DMS53 (cell line): ENCODE measurements at regions not wholly inside any gene's neighbourhood (a gene's known extent, or its start where the extent isn't known, plus 50 kb on each side); places are given as distances from the start of the nearest gene placed in this dataset.

ENCODE experiments used
- DNase-seq: peaks from one replicate; lab custom pipeline; 2025; lab: John Stamatoyannopoulos, UW

DNA sequence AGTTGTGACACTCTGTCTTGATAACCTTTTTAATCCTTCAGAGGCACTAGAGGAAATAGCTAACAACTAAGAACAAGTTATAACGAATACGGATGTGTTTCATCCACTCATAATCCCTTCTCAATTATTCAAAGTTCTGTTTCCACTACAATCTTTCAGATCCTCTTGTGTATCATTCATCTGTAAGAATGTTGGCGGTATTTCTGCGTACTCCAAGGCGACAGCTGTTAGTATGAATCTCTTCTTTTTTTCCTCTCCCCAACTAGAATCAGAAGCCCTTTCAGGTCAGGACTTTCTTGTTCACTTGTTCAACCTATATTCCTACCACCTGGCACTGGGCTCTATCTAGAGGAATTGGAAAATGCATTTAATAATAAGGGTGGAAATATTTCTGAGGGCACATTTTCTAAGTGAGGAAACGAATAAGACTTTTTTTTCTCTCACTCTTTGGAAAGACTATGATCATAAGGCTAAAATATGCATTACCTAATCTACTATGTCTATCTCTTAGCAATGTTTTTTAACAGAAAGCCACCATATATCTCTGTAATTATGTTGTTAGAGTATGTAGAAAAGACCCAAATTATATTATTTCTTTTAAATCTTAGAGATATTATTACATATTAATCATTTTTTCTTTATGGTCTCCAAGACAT, 492.9 kb downstream of the PCDH20 start:
- no peak for DNase-seq

DNA sequence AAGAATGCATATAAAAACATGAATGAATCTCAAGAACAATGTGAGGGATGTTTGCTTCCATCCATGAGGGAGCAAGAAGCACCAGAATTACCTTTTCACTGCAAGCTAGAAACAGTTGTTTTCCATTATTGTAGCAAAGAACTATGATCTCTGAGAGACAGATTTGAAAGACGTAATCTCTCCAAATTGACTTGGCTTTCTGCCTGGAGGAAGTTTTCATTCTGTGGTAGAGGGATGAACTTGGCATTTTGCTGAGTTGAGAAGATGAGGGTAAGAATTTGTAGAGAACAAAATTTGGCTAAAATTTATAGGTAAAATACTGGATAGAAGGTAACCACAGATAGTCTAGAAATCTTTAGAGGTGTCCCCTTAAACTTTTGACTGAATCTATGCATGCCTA, 496.8 kb downstream of the TDRD3 start:
- DNase-seq: no peak

DNA sequence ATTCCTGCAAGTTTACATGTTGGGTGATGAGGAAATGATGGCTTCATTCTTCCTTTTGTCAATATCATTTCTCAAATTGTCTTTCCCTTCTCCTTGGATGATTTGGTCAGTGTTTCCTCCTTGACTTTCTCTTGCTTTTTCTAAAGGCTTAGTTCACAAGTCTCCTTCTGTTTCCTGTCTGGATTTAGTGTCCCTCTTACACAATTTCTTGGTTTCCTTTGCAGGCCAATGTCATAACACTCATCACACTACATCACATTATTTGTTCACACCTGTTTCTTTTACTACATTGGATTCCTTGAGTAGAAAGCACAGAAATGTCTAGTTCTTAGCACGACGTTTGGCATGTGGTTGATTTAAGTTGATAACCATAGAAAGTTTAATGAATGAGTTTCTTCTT, 490.7 kb downstream of the TDRD3 start:
- peak; percentile 5 for DNase-seq

DNA sequence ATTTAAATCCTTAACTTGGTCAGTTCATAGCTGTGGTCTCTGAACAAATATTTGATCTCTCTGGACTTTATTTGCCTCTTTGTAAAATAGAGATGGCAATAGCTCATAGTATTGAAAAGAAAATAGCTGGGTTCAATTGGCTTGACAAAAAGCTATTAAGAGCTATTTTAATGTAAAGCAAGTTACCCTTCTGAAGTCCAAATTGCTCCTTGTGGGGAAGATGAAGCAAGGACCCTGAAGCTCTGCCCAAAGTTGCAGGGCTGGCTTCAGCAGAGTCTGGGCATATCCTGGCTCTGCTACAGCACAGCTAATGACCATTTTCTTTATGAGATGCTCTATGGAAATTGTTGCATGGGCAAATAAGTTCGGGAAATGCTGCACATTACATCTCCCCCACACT, 484.5 kb downstream of the TDRD3 start:
- DNase-seq: no peak

DNA sequence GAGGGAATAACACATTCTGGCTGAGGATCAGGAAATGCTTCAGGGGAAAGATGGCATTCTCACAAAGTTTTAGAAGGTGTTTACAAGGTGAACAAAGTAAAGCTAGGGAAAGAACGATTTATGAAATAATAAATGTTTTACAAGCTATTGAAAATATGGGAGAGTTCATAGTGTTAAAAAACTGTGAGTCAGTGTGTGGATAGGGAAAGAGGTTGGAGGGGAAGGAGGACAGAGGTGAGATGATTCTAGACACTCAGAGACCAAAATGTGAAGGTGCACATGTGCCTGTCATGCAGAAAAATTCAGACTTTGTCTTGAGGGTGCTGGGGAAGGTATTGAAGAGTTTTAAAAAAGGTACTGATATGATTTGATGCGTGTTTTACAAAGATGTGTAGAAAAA, 476.1 kb downstream of the TDRD3 start:
- DNase-seq: no peak

DNA sequence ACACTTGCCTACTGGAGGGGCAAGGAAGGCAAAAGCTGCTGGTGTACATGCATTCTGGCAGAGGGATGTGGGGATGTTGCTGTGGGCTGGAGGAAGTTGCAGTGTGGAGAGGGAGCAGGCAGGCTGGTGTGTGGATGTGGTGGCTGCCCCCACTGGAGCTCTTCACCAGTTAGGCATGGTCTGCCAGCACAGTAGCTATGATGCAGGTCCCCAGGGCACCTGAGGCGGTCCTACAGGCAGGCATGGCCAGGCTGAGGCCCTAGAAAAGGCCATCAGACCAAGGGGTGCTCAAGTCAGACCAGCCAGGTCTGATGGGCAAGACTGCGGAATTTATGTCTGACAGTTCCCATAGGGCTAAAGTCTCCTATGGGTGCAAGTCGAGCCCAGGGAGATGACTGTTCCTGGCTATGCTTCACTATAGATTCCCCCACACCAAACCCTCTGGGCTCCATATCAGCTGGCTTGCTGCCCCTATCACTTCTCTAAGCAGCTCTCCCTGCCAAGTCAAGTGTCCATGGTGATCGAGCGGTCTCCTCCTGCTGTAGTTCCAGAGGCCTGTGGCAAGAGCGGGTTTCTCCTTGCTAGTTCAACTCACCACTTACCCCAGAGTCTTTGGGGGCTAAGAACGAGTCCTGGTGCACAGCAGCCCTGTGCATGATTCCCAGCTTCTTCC, 473.1 kb downstream of the TDRD3 start:
- no peak for DNase-seq

DNA sequence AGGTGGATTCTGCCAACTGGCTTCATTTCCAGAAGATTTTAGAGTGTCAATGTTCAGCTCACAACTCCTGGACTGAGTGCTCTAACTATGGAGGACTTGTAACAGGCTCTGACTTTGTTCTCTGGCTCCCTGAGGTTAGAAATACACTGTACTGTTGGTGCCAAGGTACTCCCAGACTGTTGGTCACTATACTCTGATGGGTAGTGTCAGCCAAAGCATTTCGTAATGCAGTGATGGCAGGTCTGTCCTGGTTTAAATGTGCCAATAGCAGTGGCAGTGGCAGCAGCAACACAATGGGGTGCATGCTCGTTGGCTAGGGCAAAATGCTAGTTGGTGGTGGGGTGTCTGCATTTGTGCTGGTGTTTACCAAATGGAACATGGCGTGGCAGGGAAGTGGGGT, 472.2 kb downstream of the TDRD3 start:
- no peak for DNase-seq

DNA sequence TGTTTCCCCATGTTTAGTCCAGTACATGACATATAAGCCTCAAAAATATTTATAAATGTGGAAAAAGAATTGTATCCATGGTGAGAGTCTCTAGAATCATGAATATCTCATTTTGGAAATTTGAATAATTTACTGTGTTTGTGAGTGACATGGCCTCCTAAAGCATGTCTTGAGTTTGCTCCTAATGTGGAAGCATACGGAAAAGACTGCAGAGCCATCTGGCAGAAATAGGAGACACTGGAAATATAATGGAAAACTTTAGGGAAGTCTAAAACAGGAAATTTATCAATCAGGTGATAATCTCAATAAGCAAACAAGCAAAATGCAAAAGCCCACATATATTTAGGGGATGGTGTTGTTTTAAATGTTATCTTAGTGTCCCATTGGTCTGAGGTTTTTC, 465.0 kb downstream of the TDRD3 start:
- DNase-seq: no peak

DNA sequence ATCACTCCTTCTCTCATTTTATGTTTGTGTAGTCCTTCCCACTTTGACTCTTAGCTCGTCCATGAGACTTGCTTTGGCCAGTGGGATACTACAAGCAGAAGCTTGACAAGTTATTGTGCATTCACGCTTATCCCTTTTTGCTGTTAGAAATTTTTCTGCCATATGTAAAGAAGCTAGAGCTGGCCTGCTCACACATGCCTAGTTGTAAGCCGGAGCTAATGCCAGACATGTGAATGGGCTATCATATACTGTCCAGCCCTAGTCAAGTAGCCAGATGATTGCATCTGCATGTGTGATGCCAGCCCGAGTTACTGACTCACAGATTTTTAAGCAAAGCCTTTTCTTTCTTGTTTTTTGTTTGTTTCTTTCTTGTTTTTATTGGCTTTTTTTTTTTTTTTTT, 460.7 kb downstream of the TDRD3 start:
- DNase-seq: no peak

DNA sequence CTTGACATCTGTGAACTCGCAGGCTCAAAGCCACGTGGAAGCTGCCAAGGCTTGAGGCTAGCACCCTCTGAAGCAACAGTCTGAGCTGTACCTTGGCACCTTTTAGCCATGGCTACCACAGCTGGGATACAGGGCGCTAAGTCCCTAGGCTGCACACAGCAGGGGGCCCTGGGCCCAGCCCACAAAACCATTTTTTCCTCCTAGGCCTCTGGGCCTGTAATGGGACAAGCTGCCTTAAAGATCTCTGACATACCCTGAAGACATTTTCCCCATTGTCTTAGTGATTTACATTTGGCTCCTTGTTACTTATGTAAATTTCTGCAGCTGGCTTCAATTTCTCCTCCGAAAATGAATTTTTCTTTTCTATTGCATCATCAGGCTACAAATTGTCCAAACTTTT, 455.9 kb downstream of the TDRD3 start:
- DNase-seq: no peak

DNA sequence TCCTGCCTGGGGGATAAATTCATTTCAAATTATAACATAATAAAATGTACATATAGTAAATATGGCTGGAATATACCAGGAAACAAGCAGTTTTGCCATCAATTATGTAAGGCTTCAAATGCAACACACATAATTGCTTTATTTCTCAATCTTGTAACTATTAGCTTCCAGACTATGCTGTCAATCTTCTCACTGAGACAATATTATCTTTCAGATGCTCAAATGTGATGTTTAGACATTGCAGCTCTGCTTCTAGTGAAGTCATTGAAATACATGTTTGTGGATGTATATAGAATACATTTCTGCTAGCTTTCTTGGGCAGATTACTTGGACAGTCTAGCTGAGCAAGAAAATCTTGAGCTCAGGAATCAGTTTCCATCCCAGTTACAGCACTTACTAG, 454.4 kb downstream of the TDRD3 start:
- DNase-seq: no peak

DNA sequence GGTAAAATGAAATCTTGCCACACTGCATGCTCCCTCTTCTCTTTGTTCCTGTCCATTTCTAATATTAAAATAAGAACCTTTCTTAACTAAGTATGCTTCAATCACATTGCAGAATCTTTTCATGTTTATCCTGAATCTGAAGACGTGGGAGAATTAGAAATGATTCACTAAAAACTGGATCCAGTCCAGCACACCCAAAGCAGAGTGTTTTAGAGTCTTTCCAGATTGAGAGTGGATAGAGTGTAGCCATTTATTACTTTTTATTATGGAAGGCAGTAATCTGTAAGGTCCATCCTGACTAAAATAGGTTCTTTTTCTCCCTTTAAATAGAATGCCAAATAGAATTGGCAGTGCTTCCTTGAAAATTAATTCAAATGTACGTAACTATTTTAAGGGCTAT, 453.5 kb downstream of the TDRD3 start:
- no peak for DNase-seq

DNA sequence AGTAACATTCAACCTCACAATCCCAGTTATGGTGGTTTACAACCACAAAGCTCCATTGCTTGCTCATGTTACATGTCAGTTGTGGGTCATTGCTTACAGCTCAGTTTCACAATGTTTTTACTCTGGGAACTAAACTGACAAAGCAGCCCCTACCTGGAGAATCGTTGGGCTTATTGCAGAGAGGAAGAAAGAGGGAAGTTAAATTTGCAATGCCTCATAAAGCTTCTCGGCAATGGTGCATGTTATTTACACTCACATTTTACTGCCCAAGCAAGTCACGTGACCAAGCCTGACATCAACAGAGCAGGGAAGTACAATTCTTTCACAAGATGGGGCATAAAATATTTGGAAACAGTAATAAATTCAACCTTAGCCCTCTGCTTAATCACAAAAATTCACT, 441.6 kb downstream of the TDRD3 start:
- DNase-seq: no peak

DNA sequence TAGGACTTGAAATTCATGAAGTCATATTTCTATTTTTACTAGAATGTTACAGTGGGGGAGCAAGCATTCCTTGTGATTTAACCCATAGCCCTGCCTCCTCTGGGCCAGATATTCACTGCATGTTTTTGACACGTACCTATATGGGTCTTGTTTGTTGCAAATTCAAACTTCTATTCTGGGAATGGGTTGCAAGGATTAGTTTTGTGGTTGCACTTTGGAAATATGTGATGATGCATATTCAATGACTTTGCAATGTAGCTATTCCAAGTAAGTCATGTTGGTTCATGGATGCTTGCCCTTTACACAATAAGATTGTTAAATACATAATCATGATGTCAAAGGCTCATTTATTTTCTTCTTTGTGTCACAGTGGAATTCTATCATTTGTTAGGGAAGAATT, 440.8 kb downstream of the TDRD3 start:
- no peak for DNase-seq

DNA sequence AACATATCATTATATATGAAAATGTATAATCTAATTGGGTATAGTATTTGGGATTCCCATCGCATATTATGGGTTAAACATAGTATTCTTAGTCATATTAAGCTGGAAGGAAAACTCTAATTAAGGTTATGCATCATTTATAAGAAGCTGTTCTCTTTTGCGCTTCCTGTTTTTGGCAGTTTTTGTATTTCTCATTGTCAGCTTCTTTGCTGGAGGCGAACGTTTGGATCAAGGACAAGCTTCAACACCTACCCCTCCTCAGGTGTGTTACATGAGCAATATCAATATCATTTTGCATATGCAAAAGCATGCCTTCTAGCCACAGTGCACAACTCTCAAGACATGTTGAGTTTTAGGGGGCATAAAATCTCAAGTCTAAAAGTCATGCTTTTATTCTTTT, 439.8 kb downstream of the TDRD3 start:
- DNase-seq: no peak

DNA sequence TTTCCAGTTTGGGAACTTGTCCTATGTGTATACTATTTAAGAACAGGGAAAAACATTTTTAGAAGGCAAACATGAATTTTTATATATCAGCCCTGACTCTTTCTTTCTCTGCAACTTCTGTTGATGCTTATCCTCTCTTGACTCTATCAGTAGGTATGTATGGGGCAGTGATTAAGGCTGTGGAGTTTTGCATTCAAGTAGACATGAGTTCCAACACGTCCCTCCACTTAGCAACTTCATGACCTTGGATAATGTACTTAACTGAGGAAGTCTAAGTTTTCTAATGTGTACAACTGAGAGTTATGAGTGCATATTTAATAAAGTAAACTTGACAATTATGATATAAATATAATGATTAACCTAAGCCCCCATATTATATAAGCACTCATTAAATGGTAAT, 414.6 kb downstream of the TDRD3 start:
- no peak for DNase-seq

DNA sequence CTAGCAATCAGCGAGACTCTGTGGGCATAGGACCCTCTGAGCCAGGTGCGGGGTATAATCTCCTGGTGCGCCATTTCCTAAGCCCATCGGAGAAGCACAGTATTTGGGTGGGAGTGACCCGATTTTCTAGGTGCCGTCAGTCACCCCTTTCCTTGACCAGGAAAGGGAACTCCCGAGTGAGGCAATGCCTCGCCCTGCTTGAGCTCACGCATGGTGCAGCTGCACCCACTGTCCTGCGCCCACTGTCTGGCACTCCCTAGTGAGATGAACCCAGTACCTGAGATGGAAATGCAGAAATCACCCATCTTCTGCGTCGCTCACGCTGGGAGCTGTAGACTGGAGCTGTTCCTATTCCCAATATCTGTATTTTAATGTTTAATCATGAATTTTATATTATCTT, 408.6 kb downstream of the TDRD3 start:
- DNase-seq: peak; percentile 41

DNA sequence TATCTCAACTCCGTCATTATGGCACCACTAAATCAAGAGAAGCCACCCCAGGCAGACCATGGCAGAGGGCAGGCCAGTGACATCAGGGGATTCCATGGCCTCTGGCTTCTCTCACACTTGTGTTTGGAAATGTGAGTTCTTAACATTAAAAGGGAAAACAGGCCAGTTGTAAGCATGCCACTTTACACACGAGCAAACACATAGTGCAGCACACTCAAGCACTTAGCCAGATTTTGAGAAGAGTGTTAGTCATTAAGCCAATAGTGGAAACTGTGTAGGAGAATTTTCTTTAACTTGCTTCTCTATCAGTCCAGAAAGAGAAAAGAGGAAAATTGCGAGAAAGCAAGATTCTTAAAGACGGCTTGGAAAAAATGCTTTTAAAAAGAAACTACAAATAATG, 401.5 kb downstream of the TDRD3 start:
- peak; percentile 51 for DNase-seq

DNA sequence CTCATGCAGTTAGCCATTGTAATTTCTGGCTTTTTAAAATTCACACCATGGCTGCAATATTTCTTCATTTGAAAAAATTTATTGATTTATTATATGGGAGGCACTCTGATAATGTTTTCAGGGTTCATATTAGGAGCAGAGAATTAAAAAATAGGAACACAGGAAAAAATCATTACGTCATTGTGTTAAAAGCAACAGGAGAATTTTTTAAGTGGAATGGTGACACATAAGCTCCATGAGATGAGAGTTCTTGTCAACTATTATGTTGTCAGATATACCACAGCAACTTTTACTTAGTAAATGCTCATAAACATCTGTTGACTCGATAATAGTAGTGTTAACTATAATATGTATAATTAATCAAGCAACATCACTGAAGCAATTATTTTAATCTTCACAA, 400.1 kb downstream of the TDRD3 start:
- no peak for DNase-seq

DNA sequence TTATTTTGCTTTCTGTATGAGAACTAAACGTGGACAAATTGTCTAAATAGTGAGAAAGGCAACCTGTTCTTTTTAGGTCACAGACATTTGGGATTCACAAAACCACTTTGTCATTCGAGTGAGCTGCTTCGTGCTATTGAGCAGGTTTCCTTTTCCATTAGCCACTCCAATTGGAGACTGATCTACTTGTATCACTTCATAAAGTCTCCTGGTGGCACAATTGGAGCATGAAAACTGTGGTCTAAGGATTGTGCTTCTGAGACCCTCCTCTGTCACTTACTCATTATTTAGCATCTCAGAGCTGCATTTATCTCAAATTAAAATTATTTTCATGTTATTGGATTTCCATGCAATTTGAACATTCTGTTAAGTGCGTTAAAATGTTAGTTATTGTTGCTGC, 397.7 kb downstream of the TDRD3 start:
- no peak for DNase-seq

DNA sequence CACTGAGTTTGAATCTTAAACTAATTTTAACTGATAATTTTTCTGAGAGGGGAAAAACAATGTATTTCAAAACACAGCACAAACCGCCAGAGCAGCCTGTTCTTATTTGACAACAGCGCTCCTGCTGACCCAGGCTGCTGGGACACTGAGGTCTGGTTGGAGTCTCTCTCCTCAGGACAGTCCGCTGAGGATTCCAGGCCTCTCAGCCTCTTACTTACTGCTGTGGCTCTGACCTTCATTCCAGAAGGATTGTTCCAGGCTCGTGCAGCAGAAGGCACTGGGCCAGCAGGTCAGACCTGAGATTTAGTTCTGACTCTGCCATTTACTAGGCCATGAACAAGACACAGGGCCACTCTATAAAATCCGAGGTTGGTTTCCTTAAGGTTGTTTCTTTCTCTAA, 393.6 kb downstream of the TDRD3 start:
- DNase-seq: no peak

DNA sequence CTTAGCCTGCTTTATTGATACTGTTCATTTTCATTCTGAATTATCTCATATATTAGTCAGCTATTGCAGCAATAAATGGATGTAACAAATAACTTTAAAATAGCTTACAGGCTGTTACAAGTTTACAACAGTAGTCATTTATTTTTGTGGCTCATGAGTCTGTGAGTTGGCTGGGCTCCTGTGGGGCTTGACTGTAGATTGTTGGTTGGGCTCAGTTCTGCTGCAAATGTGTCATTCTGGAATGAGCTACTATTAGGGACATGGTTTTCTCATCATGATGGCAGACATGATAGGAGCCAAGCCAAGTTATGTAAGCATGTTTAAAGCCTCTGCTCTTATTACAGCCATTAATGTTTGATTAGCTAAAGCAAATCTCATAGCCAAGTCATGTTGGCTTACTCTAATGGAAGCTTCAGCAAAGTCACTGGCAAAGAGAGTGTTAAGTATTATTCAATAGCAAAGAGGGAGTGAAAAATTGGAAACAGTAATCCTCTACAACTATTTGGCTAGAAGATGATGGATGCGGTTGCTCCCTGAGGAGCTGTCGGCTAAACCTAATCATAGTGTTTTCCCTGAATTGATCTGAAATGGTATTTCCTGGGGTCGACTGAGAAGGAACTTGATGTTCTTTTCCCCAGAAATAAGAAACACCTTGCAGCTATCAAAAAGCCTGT, 391.3 kb downstream of the TDRD3 start:
- no peak for DNase-seq

DNA sequence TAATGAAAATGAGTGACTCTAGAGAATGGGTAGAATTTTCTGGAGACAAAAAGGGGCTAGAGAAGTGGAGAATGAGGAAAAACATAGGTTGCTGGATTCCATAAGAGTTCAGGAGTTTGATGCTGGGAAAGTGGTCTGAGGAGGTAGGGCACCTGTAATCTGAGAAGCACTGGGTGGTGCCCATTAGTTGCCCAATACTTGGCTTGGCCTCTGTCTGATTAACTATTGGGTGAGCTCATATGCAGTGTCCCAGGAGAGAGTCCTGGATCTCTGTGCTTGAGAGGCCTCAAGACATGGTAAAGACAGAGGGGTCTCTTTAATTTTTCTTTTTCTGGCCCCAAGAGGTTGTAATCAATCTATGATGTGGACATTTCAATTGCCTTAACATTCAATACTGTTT, 390.1 kb downstream of the TDRD3 start:
- no peak for DNase-seq

DNA sequence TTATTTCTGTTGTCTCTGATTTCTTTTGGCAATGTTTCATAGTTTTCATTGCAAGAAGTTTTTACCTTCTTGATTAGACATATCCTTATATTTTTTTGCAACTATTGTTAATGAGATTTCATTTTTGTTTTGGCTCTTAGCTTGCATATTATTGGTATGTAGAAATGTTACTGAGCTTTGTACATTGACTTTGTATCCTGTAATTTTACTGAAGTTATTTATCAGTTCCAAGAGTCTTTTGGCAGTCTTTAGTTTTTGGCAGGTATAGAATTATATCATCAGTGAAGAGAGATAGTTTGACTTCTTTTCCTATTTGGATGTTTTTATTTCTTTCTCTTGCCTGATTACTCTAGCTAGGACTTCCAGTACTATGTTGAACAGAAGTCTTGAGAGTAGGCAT, 375.7 kb downstream of the TDRD3 start:
- DNase-seq: no peak
